ENCODE measurements at regions not wholly inside any gene's neighbourhood (a gene's known extent, or its start where the extent isn't known, plus 50 kb on each side); places are given as distances from the start of the nearest gene placed in this dataset.
A peak's percentile ranks its signal among the peaks of the same experiment; 100 is the strongest.

GRCh38 chr3:30495172-30496065, 111.0 kb upstream of the TGFBR2 start:
- no peak for DNase-seq (ENCODE audit: low read depth)

- peak; percentile 68 for DNase-seq (ENCODE audit: low read depth)
Observed at GRCh38 chr3:30496066-30496966, 110.1 kb upstream of the TGFBR2 start.

- no peak for DNase-seq (ENCODE audit: low read depth)
Observed at GRCh38 chr3:30498587-30498967, 107.8 kb upstream of the TGFBR2 start.

GRCh38 chr3:30500666-30501399, 105.6 kb upstream of the TGFBR2 start:
- no peak for DNase-seq (ENCODE audit: low read depth)

- no peak for DNase-seq (ENCODE audit: low read depth)
Observed at GRCh38 chr3:30501526-30501925, 104.9 kb upstream of the TGFBR2 start.

- DNase-seq (ENCODE audit: low read depth) = no peak
Observed at GRCh38 chr3:30502051-30502741, 104.2 kb upstream of the TGFBR2 start.

GRCh38 chr3:30502742-30503073, 103.7 kb upstream of the TGFBR2 start:
- DNase-seq (ENCODE audit: low read depth) = no peak

GRCh38 chr3:30503446-30503845, 103.0 kb upstream of the TGFBR2 start:
- DNase-seq (ENCODE audit: low read depth) = no peak

- DNase-seq (ENCODE audit: low read depth) = no peak
Observed at GRCh38 chr3:30504939-30505338, 101.5 kb upstream of the TGFBR2 start.

GRCh38 chr3:30505866-30506520, 100.4 kb upstream of the TGFBR2 start:
- DNase-seq (ENCODE audit: low read depth) = no peak

GRCh38 chr3:30508339-30508738, 98.1 kb upstream of the TGFBR2 start:
- DNase-seq (ENCODE audit: low read depth) = no peak

GRCh38 chr3:30510596-30510995, 95.8 kb upstream of the TGFBR2 start:
- DNase-seq (ENCODE audit: low read depth) = no peak

GRCh38 chr3:30511524-30512251, 94.7 kb upstream of the TGFBR2 start:
- DNase-seq (ENCODE audit: low read depth) = peak; percentile 97

GRCh38 chr3:30512576-30512975, 93.8 kb upstream of the TGFBR2 start:
- DNase-seq (ENCODE audit: low read depth) = no peak

- no peak for DNase-seq (ENCODE audit: low read depth)
Observed at GRCh38 chr3:30513374-30514152, 92.8 kb upstream of the TGFBR2 start.

GRCh38 chr3:30516238-30516637, 90.2 kb upstream of the TGFBR2 start:
- peak; percentile 50 for DNase-seq (ENCODE audit: low read depth)

GRCh38 chr3:30518181-30518864, 88.1 kb upstream of the TGFBR2 start:
- peak; percentile 82 for DNase-seq (ENCODE audit: low read depth)

GRCh38 chr3:30518872-30519271, 87.5 kb upstream of the TGFBR2 start:
- peak; percentile 26 for DNase-seq (ENCODE audit: low read depth)

GRCh38 chr3:30520699-30521098, 85.7 kb upstream of the TGFBR2 start:
- peak; percentile 29 for DNase-seq (ENCODE audit: low read depth)
